OCI-LY1 (cell line): ENCODE measurements at regions not wholly inside any gene's neighbourhood (a gene's known extent, or its start where the extent isn't known, plus 50 kb on each side); places are given as distances from the start of the nearest gene placed in this dataset.

Experiments used
- H2AFZ ChIP-seq: fragments of 200-600 bp; sonication (generic), shearing (Covaris generic); 2 replicates; pipeline ENCODE4 v1.6.0; 2014; ENCODE audit warnings: antibody characterized with exemption, mild to moderate bottlenecking, low read length
- H3F3A ChIP-seq: fragments of 200-600 bp; sonication (generic), shearing (Covaris generic); 2 replicates; pipeline ENCODE4 v1.6.0; 2014; ENCODE audit warnings: mild to moderate bottlenecking, antibody characterized with exemption, low read length, moderate library complexity; ENCODE audit not compliant: insufficient read depth
- H3K27ac ChIP-seq: fragments of 200-600 bp; sonication (generic); 2 replicates; pipeline ENCODE4 v1.5.1; 2014; ENCODE audit warnings: low read length, mixed run types, mild to moderate bottlenecking, low read depth; ENCODE audit not compliant: poor library complexity, severe bottlenecking
- H3K27me3 ChIP-seq: fragments of 200-600 bp; sonication (generic); 2 replicates; pipeline ENCODE4 v1.6.0; 2014; ENCODE audit warnings: antibody characterized with exemption, mild to moderate bottlenecking, low read length, moderate library complexity; ENCODE audit not compliant: insufficient read depth
- H3K36me3 ChIP-seq: fragments of 200-600 bp; sonication (generic); 2 replicates; pipeline ENCODE4 v1.6.1; 2014; ENCODE audit warnings: mild to moderate bottlenecking, antibody characterized with exemption, low read length, moderate library complexity, mixed read lengths; ENCODE audit not compliant: insufficient read depth
- H3K4me1 ChIP-seq: fragments of 200-600 bp; sonication (generic); 2 replicates; pipeline ENCODE4 v1.5.1; 2014; ENCODE audit warnings: mild to moderate bottlenecking, low read length, moderate library complexity; ENCODE audit not compliant: insufficient read depth, severe bottlenecking
- H3K4me2 ChIP-seq: fragments of 200-600 bp; sonication (generic), shearing (Covaris generic); 2 replicates; pipeline ENCODE4 v1.6.1; 2014; ENCODE audit warnings: low read length
- H3K4me3 ChIP-seq: fragments of 200-600 bp; sonication (generic); 2 replicates; pipeline ENCODE4 v1.5.1; 2014; ENCODE audit warnings: low read length, low read depth, mild to moderate bottlenecking, mixed read lengths; ENCODE audit not compliant: poor library complexity, severe bottlenecking
- H3K79me2 ChIP-seq: fragments of 200-600 bp; shearing (Covaris generic); 2 replicates; pipeline ENCODE4 v1.6.1; 2016; ENCODE audit warnings: mixed run types, low read length, mixed read lengths; ENCODE audit not compliant: insufficient read depth
- H3K9ac ChIP-seq: fragments of 200-600 bp; sonication (generic), shearing (Covaris generic); 2 replicates; pipeline ENCODE4 v1.6.1; 2014; ENCODE audit warnings: mild to moderate bottlenecking, low read length, mixed read lengths
- H3K9me2 ChIP-seq: fragments of 200-600 bp; sonication (generic), shearing (Covaris generic); 2 replicates; pipeline ENCODE4 v1.6.1; 2014; ENCODE audit warnings: low read depth, mild to moderate bottlenecking, low read length, mixed read lengths
- H3K9me3 ChIP-seq: fragments of 200-600 bp; shearing (Covaris generic); 2 replicates; pipeline ENCODE4 v1.6.1; 2014; ENCODE audit warnings: low read length, mixed read lengths
- H4K20me1 ChIP-seq: fragments of 200-600 bp; sonication (generic), shearing (Covaris generic); 2 replicates; pipeline ENCODE4 v1.6.0; 2016; ENCODE audit warnings: mild to moderate bottlenecking, low read length; ENCODE audit not compliant: insufficient read depth
- EZH2 ChIP-seq: fragments of 200-600 bp; sonication (generic), shearing (Covaris generic); IDR thresholded peaks from 2 replicates; pipeline ENCODE4 v1.8.0; 2017; ENCODE audit warnings: borderline replicate concordance, mixed run types, mild to moderate bottlenecking, antibody characterized with exemption, low read length, moderate library complexity, mixed read lengths
- TF ChIP-seq, protein P1 (sequence below): fragments of 200-600 bp; sonication (generic), shearing (Covaris generic); IDR thresholded peaks from 2 replicates; pipeline ENCODE4 v1.5.1; 2017; ENCODE audit warnings: mild to moderate bottlenecking, antibody characterized with exemption, low read length, moderate library complexity, mixed read lengths

DNA sequence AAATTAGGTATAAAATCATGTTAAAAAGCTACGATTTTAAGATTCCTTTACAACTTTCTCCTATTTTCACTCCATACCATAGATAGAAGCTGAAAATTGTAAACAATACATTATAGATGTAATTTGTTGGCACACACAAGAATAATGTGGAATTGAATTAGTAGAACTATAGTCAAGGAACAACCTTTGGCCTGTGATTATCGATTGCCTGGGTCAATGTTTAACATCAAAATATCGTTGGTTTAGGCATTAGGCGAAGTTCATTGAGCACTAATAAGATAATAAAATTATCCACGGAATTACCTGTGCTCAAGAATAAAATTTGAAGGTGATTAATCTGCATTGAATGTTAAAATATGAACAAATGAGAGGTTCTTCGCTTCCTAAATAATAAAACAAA is 455.1 kb upstream of the ZP4 start:
- TF ChIP-seq EZH2: no peak
- TF ChIP-seq, protein P1, sequence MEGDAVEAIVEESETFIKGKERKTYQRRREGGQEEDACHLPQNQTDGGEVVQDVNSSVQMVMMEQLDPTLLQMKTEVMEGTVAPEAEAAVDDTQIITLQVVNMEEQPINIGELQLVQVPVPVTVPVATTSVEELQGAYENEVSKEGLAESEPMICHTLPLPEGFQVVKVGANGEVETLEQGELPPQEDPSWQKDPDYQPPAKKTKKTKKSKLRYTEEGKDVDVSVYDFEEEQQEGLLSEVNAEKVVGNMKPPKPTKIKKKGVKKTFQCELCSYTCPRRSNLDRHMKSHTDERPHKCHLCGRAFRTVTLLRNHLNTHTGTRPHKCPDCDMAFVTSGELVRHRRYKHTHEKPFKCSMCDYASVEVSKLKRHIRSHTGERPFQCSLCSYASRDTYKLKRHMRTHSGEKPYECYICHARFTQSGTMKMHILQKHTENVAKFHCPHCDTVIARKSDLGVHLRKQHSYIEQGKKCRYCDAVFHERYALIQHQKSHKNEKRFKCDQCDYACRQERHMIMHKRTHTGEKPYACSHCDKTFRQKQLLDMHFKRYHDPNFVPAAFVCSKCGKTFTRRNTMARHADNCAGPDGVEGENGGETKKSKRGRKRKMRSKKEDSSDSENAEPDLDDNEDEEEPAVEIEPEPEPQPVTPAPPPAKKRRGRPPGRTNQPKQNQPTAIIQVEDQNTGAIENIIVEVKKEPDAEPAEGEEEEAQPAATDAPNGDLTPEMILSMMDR: no peak
- no peak overlapping the region for H3K9ac ChIP-seq
- H3K27me3 ChIP-seq: no peaks in the 10 kb centered on the region
- H3K79me2 ChIP-seq: no peaks in the 10 kb centered on the region
- H3F3A ChIP-seq: no peaks in the 10 kb centered on the region
- H3K9me2 ChIP-seq: no peaks in the 10 kb centered on the region
- H3K4me2 ChIP-seq: no peak overlapping the region
- no peak overlapping the region for H3K4me3 ChIP-seq
- H3K27ac ChIP-seq: no peak overlapping the region
- no peaks in the 10 kb centered on the region for H3K36me3 ChIP-seq
- H2AFZ ChIP-seq: no peak overlapping the region
- H3K4me1 ChIP-seq: no peaks in the 10 kb centered on the region
- H4K20me1 ChIP-seq: no peaks in the 10 kb centered on the region
- H3K9me3 ChIP-seq: no peaks in the 10 kb centered on the region

DNA sequence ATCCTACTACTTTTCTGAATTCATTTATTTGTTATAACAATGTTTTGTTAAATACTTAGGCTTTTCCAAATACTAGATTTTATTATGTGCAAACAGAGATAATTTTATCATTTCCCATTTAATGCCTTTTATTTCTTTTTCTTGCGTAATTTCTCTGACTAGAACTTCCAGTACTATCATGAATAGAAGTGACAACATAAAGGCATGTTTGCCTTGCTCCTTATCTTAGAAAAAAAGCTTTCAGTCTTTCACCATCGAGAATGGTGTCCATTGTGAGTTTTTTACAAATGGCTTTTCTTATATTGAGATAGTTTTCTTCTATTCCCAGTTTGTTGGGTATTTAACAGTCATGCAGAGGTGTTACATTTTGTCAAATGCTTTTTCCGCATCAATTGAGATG is 453.1 kb upstream of the ZP4 start:
- Histone ChIP-seq H3K9me3 (no peaks in the 10 kb centered on the region), H3K79me2 (no peaks in the 10 kb centered on the region), H3K36me3 (no peaks in the 10 kb centered on the region), H3K4me3 (no peak overlapping the region), H3K27me3 (no peaks in the 10 kb centered on the region), H3F3A (no peaks in the 10 kb centered on the region), H3K4me1 (no peaks in the 10 kb centered on the region), H4K20me1 (no peaks in the 10 kb centered on the region), H3K9ac (no peak overlapping the region), H3K9me2 (no peaks in the 10 kb centered on the region), H2AFZ (no peak overlapping the region), H3K27ac (no peak overlapping the region), H3K4me2 (no peak overlapping the region)
- no peak for TF ChIP-seq EZH2
- TF ChIP-seq, protein P1: no peak

DNA sequence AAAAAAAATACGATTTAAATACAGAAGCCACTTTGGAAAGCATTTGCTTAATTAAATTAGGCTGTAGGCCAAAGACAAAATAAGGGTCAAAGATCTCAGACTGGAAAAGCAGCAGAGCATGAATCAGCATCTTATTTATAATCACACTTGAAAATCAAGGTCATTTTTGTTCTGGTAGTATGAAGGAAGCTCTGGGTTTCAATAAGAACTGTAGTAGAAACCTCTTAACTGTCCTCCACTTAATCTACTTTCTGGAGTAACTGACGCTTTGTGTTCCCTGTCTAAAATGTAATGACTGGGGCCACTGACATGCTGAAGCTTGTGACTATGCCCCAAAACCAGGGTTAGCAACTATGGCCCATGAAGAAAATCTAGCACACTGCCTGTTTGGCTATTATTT is 450.7 kb upstream of the ZP4 start:
- no peak for TF ChIP-seq EZH2
- TF ChIP-seq, protein P1: no peak
- Histone ChIP-seq H3K4me3 (no peak overlapping the region), H3K9me2 (no peaks in the 10 kb centered on the region), H3K4me1 (no peaks in the 10 kb centered on the region), H3F3A (no peaks in the 10 kb centered on the region), H3K27ac (no peak overlapping the region), H3K36me3 (no peaks in the 10 kb centered on the region), H3K9me3 (no peaks in the 10 kb centered on the region), H3K4me2 (no peak overlapping the region), H2AFZ (no peak overlapping the region), H3K9ac (no peak overlapping the region), H3K27me3 (no peaks in the 10 kb centered on the region), H3K79me2 (no peaks in the 10 kb centered on the region), H4K20me1 (no peaks in the 10 kb centered on the region)
